ENCODE measurements at regions not wholly inside any gene's neighbourhood (a gene's known extent, or its start where the extent isn't known, plus 50 kb on each side); places are given as distances from the start of the nearest gene placed in this dataset.

DNA sequence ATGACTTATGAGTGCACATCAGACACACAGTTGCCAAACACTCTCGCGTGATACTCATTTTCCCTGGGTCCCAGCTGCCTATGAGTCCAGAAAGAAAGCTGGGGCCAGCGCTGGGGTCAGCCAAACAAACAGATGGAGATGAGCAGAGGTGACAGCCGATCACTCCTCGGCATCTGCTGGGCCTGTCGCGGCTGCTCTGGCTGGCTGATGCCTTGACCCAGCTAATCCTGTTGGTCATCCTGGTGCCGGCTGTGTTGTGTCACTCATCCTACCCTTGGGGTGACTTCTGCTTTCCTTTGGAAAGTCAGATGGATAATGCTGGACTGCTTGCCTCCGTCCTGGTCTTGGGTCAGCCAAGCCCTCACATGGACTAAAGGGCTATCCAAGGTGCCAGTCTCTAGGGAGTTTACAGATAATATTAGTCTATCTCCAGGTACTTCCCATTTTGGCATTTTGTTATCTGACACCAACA, 105.3 kb upstream of the PDZRN3 start:
- DNase-seq (ENCODE audit: insufficient read length, low spot score) (no peak), FAIRE-seq (no peak)

- FAIRE-seq = no peak
Measured at GRCh38 chr3:73727854-73728253, 103.1 kb upstream of the PDZRN3 start.

DNA sequence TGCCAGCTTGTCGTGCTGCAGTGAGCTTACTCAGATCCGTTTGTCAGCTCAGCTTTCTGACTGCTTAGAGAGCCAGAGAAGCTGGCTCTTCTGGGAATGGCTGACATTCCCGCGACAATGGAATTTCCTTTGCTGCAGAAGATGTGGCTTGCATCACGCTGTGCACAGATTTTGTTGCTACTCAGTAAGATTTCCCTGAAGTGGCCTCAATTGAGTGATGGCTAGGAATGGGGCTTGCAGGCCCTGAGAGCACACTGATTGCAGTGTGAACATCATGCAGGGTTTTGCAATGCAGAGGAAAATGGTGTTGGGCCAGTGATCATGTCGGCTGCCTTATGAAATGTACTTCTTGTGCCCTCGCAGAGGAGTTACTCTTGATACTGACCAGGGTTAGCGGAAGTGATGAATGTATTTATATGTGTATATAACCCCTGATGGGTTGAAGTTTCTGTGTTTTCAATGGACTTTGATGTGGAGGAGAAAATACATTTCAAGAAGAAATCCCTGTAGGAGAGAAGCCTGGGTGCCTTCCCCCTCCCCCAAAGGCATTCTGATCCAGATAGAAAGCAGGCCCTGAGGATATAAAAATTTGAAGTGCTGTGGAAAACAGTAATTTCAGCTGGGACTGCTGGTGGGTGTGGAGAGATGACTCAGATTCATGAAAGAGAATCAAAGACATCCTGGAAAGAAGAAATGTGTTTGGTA, 102.5 kb upstream of the PDZRN3 start:
- FAIRE-seq = no peak
- DNase-seq (ENCODE audit: insufficient read length, low spot score) = no peak

More at GRCh38 chr3:73727854-73728253, 103.1 kb upstream of the PDZRN3 start:
- DNase-seq (ENCODE audit: insufficient read length, low spot score) = no peak

DNA sequence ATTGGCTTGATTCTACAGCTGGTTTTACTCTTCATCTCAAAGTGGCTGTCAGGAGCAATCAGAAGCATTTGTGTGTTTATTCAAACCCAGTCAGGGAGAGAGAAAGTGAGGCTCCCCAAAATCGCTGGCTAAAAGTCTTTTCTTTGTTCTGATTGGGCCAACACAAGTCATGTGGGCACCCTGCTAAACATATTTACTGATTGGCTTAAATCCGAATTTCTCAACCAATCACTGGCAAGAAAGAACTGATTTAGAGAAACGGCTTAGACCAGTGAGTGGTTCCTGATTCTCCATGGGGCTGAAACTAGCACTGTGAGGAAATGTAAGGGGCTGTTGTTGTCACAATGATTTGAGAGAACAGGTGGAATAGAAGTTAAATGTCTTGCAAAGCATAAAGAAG, 98.9 kb upstream of the PDZRN3 start:
- DNase-seq (ENCODE audit: insufficient read length, low spot score) (no peak), FAIRE-seq (no peak)

GRCh38 chr3:73719861-73720260, 95.1 kb upstream of the PDZRN3 start:
- DNase-seq (ENCODE audit: insufficient read length, low spot score) (no peak), FAIRE-seq (no peak)

DNA sequence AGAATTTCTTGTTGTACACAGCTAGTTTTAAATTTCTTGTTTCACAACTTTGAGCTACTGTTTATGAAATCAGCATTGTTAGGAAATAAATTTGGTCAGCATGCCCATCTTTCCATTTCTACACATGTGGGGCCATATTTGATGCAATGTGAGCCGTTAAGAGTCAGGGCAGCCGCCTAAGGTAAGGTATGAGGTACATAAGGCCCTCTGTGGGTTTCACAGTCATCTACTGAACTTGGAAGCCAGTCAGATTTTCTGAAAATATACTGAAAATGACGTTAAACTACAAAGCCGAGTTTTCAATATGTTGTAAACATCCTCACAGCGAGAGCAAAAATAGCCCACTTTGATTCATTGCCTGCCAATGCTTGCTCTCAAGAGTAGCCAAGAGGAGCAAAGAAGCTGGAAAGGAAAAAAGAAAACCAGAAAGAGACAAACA, 94.7 kb upstream of the PDZRN3 start:
- no peak for FAIRE-seq

DNA sequence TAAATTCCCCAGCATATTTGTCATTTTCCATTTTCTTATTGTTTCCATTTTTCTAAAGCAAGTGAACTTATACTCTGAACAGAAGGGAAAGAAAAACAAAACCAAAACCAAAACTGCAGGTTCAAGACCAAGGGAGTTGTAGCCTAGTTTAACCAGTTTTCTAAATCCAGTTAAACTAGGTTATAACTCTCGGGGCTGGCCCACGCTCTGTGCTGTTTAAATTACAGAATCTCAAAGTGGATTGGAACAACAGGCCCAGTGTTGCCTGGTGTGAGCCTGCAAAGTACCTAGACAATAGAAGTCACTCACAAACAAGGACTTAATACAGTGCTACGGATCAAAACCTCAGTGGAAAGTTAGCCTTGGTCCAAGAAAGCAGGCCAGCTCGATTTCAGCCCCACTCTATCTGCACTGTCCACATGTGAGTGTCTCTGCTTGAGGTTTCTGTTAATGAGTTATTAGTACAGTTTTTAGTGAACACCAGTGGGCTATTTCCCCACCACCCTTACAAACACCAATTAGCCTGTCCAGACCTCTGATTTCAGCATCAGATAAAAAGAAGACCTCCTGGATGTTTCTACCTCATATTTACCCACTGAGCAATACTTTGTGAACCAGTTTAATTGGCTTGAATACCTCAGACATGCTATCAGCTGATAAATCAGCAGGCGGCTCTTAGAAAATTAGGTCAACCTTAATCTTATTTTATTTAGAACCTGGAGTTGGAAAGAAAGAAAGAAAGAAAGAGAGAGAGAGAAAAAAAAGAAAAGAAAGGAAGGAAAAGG, 93.8 kb upstream of the PDZRN3 start:
- FAIRE-seq = no peak

More for the DNA sequence above, 94.7 kb upstream of the PDZRN3 start:
- DNase-seq (ENCODE audit: insufficient read length, low spot score) = no peak

GRCh38 chr3:73716418-73716817, 91.7 kb upstream of the PDZRN3 start:
- FAIRE-seq = no peak

More for the DNA sequence above, 93.8 kb upstream of the PDZRN3 start:
- DNase-seq (ENCODE audit: insufficient read length, low spot score) = no peak

GRCh38 chr3:73710340-73710739, 85.6 kb upstream of the PDZRN3 start:
- no peak for DNase-seq (ENCODE audit: insufficient read length, low spot score)
- FAIRE-seq = no peak

More at GRCh38 chr3:73716418-73716817, 91.7 kb upstream of the PDZRN3 start:
- DNase-seq (ENCODE audit: insufficient read length, low spot score) = no peak

DNA sequence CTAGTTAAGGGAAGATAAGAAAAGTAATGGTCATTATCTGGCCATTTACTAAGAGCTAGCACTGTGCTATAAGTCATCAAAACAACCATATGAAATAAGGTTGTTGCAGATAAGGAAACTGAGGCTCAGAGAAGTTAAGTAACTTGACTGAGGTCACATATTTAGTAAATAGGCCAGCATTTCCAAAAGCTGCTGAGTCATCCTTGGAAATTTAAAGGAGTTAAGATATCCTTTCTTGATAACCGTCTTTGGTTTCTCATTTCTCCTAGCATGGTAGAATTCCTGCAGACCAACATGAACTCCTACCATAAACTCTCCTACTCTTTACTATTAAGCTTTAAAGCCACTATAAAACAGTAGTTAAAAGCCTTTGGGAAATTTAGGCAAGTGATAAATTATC, 85.0 kb upstream of the PDZRN3 start:
- DNase-seq (ENCODE audit: insufficient read length, low spot score) (no peak), FAIRE-seq (no peak)

GRCh38 chr3:73708956-73709355, 84.2 kb upstream of the PDZRN3 start:
- no peak for DNase-seq (ENCODE audit: insufficient read length, low spot score)
- no peak for FAIRE-seq

- FAIRE-seq = no peak
Measured at GRCh38 chr3:73707772-73708171, 83.0 kb upstream of the PDZRN3 start.

GRCh38 chr3:73706771-73707170, 82.0 kb upstream of the PDZRN3 start:
- DNase-seq (ENCODE audit: insufficient read length, low spot score) (no peak), FAIRE-seq (no peak)

More at GRCh38 chr3:73707772-73708171, 83.0 kb upstream of the PDZRN3 start:
- DNase-seq (ENCODE audit: insufficient read length, low spot score) = no peak

DNA sequence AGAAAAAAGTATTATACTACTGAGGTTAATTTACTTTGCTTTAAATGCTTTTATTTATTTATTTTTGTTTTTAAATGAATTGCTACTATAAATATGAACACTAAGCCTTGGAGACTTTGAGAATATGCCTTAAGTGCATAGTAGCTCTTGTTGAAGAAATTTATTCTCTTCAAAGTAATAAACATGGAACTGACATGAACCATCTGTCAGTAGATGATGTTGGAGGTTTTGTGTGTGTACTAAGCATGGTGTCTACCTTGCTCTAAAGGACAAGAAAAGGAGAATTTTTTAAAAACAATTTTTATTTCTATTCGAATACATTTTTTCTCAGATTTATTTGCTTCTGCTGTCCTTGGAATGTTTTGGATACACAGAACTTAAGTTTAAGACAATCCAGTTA, 81.1 kb upstream of the PDZRN3 start:
- FAIRE-seq = no peak
- no peak for DNase-seq (ENCODE audit: insufficient read length, low spot score)

DNA sequence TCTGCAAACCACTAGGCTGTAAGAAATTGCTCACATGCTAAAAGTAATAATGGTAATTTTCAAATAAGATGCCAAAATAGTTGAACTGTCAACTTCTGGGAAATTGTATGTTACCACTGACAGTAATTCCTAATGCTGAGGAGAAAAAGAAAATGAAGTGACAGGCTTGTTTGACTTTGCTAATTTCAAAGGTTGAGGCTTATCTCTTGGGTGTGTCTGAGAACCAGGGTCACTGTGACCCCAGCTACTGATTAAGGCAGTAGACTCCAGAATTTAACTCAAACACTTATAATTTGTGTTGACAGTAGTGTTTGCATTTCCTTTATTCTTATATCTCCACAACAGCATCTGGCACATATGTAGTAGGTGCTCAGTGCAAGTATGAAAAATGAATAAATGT, 74.6 kb upstream of the PDZRN3 start:
- FAIRE-seq = no peak

GRCh38 chr3:73697020-73697419, 72.3 kb upstream of the PDZRN3 start:
- FAIRE-seq (no peak), DNase-seq (ENCODE audit: insufficient read length, low spot score) (no peak)

More for the DNA sequence above, 74.6 kb upstream of the PDZRN3 start:
- DNase-seq (ENCODE audit: insufficient read length, low spot score) = no peak

GRCh38 chr3:73695841-73696240, 71.1 kb upstream of the PDZRN3 start:
- FAIRE-seq (no peak), DNase-seq (ENCODE audit: insufficient read length, low spot score) (no peak)

DNA sequence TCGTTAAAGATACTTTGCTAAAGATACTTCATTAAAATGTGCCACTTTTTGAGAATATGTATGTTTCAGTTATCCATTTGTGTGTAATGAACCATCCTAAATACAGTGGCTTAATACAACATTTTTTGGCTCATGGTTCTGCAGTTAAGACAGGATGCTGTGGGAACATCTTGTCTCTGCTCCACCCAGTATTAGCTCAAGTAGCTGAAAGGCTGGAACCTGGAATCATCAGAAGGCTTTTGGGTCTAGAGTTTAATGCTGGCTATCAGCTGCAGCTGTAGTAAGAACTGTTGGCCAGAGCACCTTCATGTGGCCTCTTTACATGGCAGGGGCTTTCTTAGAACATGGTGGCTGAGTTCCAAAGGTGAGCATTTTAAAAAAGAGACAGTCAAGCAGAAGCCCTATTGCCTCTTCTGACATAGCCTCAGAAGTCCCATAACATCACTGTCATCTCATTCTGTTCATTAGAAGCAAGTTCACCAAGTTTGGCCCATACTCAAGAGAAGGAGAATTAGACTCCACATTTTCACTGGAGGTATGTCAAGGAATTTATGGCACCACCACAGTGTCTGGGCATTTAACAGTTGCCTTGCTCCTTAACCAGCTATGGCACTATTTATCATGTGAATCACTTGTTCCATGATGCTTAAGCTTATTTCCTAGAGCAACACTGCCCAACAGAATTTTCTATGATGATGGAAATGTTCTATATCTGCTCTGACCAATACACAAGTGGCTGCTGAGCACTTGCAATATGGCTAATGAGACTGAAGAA, 70.4 kb upstream of the PDZRN3 start:
- DNase-seq (ENCODE audit: insufficient read length, low spot score) (no peak), FAIRE-seq (no peak)

DNA sequence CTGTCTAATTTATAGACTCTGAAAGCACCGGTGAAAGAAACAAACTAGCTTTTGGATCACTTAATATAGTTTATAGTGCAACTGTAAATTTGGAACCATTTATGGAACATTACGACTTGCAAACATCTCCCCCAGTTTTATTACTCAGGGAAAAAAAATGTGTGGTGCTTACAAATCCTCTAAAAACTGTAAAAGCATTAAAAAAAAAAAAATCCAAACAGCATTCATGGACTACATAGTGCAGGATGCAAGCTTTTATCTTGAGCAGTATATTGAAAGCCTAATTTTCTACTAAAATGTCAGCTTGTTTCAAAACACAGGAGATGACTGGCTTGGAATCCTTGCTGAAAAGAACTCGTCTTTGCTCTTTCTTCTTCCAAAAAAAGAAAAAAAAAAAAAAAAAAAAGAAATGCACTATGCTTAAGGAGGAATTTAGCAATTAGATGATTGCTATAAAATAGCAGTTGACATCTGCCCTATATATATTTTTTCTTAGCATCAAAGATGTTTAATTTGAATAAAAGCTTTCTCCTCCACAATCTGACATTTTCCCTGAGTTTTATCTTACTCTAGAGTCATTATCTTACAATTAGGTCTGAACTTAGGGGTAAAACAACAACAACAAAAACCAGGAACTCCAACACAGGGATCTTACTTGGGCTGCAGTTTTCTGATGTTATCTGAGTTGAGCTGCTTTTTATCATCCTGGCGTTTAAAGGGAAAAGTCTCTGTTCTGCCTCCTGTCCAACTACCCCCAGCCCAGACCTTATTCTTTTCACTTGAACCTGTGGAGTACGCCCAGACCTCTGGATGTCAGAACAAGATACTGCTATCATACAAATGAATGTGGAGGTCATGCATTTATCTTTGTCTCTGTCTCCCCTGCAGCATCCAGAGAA, 62.6 kb upstream of the PDZRN3 start:
- DNase-seq (ENCODE audit: insufficient read length, low spot score) = no peak
- no peak for FAIRE-seq

DNA sequence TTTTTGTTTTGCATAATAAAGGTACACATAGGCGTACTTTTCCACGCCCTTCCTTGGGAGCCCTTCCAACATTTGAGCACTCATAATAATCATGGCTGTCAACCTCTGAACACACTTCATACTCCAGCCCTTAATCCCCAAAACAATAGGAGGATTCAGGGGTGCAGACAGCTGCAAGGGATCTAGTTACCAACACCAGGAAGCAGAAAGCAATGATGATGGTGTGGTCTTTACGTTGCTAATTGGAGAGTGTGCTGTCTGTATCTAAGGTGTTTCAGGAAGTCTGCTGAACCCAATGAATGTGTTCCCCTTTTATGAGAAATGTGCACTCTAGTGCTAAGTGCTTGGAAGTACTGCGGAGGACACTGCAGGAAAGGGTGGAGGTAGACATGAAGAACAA, 60.3 kb upstream of the PDZRN3 start:
- no peak for FAIRE-seq
- no peak for DNase-seq (ENCODE audit: insufficient read length, low spot score)
